ENCODE measurements at regions not wholly inside any gene's neighbourhood (a gene's known extent, or its start where the extent isn't known, plus 50 kb on each side); places are given as distances from the start of the nearest gene placed in this dataset.

- DNase-seq (ENCODE audit: low spot score) (no peak), ATAC-seq (ENCODE audit: low FRiP score) (no peak)
- TF ChIP-seq, protein P1, sequence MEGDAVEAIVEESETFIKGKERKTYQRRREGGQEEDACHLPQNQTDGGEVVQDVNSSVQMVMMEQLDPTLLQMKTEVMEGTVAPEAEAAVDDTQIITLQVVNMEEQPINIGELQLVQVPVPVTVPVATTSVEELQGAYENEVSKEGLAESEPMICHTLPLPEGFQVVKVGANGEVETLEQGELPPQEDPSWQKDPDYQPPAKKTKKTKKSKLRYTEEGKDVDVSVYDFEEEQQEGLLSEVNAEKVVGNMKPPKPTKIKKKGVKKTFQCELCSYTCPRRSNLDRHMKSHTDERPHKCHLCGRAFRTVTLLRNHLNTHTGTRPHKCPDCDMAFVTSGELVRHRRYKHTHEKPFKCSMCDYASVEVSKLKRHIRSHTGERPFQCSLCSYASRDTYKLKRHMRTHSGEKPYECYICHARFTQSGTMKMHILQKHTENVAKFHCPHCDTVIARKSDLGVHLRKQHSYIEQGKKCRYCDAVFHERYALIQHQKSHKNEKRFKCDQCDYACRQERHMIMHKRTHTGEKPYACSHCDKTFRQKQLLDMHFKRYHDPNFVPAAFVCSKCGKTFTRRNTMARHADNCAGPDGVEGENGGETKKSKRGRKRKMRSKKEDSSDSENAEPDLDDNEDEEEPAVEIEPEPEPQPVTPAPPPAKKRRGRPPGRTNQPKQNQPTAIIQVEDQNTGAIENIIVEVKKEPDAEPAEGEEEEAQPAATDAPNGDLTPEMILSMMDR (IDR thresholded peaks at IDR 0.05) = no peak
Observed at GRCh38 chr13:63048653-63049052, 1633.0 kb upstream of the PCDH20 start.

DNA sequence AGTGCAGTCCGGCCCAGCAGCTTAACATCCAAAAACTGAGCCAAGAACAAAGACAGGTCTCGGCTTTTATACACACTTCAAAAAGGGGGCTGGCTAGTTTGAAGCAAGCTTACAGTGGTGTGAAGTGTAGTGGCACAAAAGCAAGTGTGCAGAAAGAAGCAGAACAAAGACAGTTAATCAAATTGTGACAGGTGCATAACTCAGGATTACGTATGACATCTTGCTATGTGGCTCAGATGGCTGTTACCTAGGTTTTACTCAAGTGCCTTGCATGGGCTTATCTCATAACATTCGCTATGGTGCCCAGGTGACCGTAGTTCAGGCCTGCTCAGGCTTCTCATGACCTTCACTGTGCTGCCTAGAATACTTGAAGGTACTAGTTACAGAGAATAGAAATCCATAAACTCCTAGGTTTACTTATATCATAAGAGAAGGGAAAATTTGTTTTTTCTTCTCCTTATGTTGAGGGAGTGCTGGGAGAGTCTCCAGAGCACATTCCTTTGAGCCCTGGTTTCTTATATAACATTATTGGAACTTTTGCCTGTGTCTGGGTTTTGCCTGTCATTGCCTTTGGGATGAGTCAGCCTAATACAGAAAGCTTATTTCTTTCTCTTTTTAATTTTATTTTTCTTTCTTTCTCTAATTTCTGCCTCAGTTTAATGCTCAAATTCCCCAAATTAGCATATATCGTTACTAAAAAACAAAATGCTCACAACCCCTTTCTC lies 1629.1 kb upstream of the PCDH20 start:
- ATAC-seq (ENCODE audit: low FRiP score) = no peak
- no peak for DNase-seq (ENCODE audit: low spot score)

DNA sequence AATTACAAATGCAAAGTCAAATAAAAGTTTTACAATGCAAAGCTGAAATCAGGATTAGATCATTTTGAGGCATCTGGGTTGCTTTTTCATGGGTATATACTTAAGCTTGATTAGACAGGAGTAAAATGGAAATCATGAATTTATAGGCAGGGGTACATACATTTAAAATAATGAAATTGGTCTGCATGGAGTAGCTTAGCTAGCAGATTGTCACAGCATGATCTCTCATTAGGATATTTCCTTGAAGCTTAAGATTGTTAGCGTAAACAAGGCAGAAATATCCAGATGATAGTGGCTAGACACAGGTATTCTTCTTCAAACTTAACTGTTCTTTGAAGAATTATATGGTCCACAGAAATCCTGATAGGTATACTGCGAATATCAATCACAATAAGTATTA lies 1627.0 kb upstream of the PCDH20 start:
- ATAC-seq (ENCODE audit: low FRiP score) (no peak), DNase-seq (ENCODE audit: low spot score) (no peak)
- TF ChIP-seq, protein P1 (IDR thresholded peaks at IDR 0.05) = no peak

More for the DNA sequence above, 1629.1 kb upstream of the PCDH20 start:
- TF ChIP-seq, protein P1 (IDR thresholded peaks at IDR 0.05) = no peak

GRCh38 chr13:63041640-63042414 lies 1626.2 kb upstream of the PCDH20 start:
- TF ChIP-seq, protein P1 (IDR thresholded peaks at IDR 0.05) = no peak
- no peak for DNase-seq (ENCODE audit: low spot score)
- no peak for ATAC-seq (ENCODE audit: low FRiP score)

GRCh38 chr13:63026285-63026797 lies 1610.7 kb upstream of the PCDH20 start:
- TF ChIP-seq, protein P1 (IDR thresholded peaks at IDR 0.05) = no peak
- DNase-seq (ENCODE audit: low spot score) (no peak), ATAC-seq (ENCODE audit: low FRiP score) (no peak)

DNA sequence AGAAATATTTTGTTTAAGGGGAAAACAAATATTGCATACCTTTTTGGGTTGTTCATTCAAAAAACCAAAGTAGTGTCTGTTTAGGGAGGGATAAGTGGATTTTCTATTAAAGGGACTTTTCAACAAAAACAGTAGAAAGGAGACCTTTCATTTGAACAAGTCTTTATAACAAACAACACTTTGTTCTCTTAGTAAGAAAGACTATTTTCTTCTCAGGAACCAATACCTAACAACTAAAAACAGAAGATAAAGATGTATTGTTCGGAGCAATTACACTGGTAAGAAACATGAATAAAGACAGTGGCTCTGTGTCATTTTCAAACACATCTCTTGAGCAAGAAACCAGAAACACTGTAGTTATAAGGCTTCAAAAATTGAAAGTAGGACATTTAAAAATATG lies 1610.1 kb upstream of the PCDH20 start:
- DNase-seq (ENCODE audit: low spot score) (no peak), ATAC-seq (ENCODE audit: low FRiP score) (no peak)
- TF ChIP-seq, protein P1 (IDR thresholded peaks at IDR 0.05) = no peak

Measured in omental fat pad (tissue), 3 donors.